ENCODE measurements at regions not wholly inside any gene's neighbourhood (a gene's known extent, or its start where the extent isn't known, plus 50 kb on each side); places are given as distances from the start of the nearest gene placed in this dataset.

DNA sequence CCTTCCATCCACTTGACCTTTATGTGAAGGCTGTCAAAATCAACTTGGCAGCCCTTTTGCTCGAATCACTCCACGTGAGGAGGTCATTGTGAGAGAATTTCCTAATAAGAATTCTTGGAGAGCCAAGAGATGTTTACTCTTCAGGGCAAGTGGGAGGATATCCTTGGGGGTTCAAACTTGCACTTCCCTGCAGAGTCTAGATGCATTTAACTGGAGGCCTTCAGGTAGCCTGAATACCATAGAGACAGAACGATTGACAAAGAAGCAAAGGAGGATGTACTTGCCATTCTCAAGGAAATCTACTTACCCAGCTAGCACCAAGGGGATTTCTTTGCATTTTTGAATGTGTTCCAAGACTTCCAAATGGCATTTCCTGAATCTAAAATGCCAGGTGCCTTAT lies 1702.6 kb upstream of the FLRT2 start:
- Histone ChIP-seq H3K27ac (no peak overlapping the region), H3K4me1 (no peaks in the 10 kb centered on the region), H3K4me3 (no peak overlapping the region), H3K9me3 (no peaks in the 10 kb centered on the region), H3K27me3 (no peaks in the 10 kb centered on the region), H3K36me3 (no peaks in the 10 kb centered on the region)
- in situ Hi-C loops (cut with MboI; ENCODE audit: low pct_ligation_motif_present in 1 of 4, low pct_unique_long_range_greater_than_20kb in 1 of 4, low sequenced_read_pairs in 3 of 4) (no loop called here), intact Hi-C loops (cut with DNase I; ENCODE audit: low total_unique reads) (no loop called here)
- 38 to 60% methylated on average over 1 to 3 of the region's 3 CpGs for WGBS, 2 donors (ENCODE audit: low coverage in 1 of 2)
- no peak for DNase-seq
- TF ChIP-seq POLR2AphosphoS5 (IDR thresholded peaks at IDR 0.05) (no peak), CTCF (IDR thresholded peaks at IDR 0.05) (no peak), POLR2A (IDR thresholded peaks at IDR 0.05) (no peak), EP300 (IDR thresholded peaks at IDR 0.05; ENCODE audit: low read depth) (no peak)

- H3K4me3 ChIP-seq, result no peak overlapping the region
- no peaks in the 10 kb centered on the region for H3K4me1 ChIP-seq
- no peak for TF ChIP-seq EP300 (IDR thresholded peaks at IDR 0.05; ENCODE audit: low read depth)
- in situ Hi-C loops (cut with MboI; ENCODE audit: low pct_ligation_motif_present in 1 of 4, low pct_unique_long_range_greater_than_20kb in 1 of 4, low sequenced_read_pairs in 3 of 4) (no loop called here), intact Hi-C loops (cut with DNase I; ENCODE audit: low total_unique reads) (no loop called here)
- H3K36me3 ChIP-seq, result no peaks in the 10 kb centered on the region
- H3K9me3 ChIP-seq, result no peaks in the 10 kb centered on the region
- DNase-seq, result no peak
- no peak overlapping the region for H3K27ac ChIP-seq
- H3K27me3 ChIP-seq, result no peaks in the 10 kb centered on the region
- 45 to 55% methylated on average over 2 of the region's 2 CpGs for WGBS, 2 donors (ENCODE audit: low coverage in 1 of 2)
These were observed 1701.5 kb upstream of the FLRT2 start for GRCh38 chr14:83828406-83828805.

- no peak for DNase-seq
- intact Hi-C loops (cut with DNase I; ENCODE audit: low total_unique reads) (no loop called here), in situ Hi-C loops (cut with MboI; ENCODE audit: low pct_ligation_motif_present in 1 of 4, low pct_unique_long_range_greater_than_20kb in 1 of 4, low sequenced_read_pairs in 3 of 4) (no loop called here)
- Histone ChIP-seq H3K27me3 (no peaks in the 10 kb centered on the region), H3K4me1 (no peaks in the 10 kb centered on the region), H3K9me3 (no peaks in the 10 kb centered on the region), H3K27ac (no peak overlapping the region), H3K36me3 (no peaks in the 10 kb centered on the region), H3K4me3 (no peak overlapping the region)
- WGBS, 2 donors (ENCODE audit: low coverage in 1 of 2), result 52 to 65% methylated on average over 2 of the region's 2 CpGs
- TF ChIP-seq POLR2A (IDR thresholded peaks at IDR 0.05) (no peak), POLR2AphosphoS5 (IDR thresholded peaks at IDR 0.05) (no peak), EP300 (IDR thresholded peaks at IDR 0.05; ENCODE audit: low read depth) (no peak), CTCF (IDR thresholded peaks at IDR 0.05) (no peak)
These were observed 1699.6 kb upstream of the FLRT2 start for GRCh38 chr14:83830316-83830715.

GRCh38 chr14:83838226-83838625 lies 1691.7 kb upstream of the FLRT2 start:
- Histone ChIP-seq H3K27ac (no peak overlapping the region), H3K4me3 (no peak overlapping the region), H3K27me3 (no peaks in the 10 kb centered on the region), H3K9me3 (peaks cover 0 to 3% of the 10 kb centered on the region in 2 donors), H3K36me3 (no peaks in the 10 kb centered on the region), H3K4me1 (no peaks in the 10 kb centered on the region)
- TF ChIP-seq EP300 (IDR thresholded peaks at IDR 0.05; ENCODE audit: low read depth), result no peak
- no peak for TF ChIP-seq POLR2AphosphoS5 (IDR thresholded peaks at IDR 0.05)
- TF ChIP-seq POLR2A (IDR thresholded peaks at IDR 0.05), result no peak
- no peak for TF ChIP-seq CTCF (IDR thresholded peaks at IDR 0.05)
- intact Hi-C loops (cut with DNase I; ENCODE audit: low total_unique reads) (no loop called here), in situ Hi-C loops (cut with MboI; ENCODE audit: low pct_ligation_motif_present in 1 of 4, low pct_unique_long_range_greater_than_20kb in 1 of 4, low sequenced_read_pairs in 3 of 4) (no loop called here)
- DNase-seq, result no peak
- WGBS, 2 donors (ENCODE audit: low coverage in 1 of 2), result 76% methylated on average over 3 of the region's 3 CpGs; no CpG with 5 or more reads in 1 of the 2 donors

- Histone ChIP-seq H3K9me3 (no peaks in the 10 kb centered on the region), H3K4me3 (no peak overlapping the region), H3K27ac (no peak overlapping the region), H3K36me3 (no peaks in the 10 kb centered on the region), H3K27me3 (no peaks in the 10 kb centered on the region), H3K4me1 (no peaks in the 10 kb centered on the region)
- DNase-seq, result no peak
- 85% methylated on average over 3 of the region's 3 CpGs for WGBS, 2 donors (ENCODE audit: low coverage in 1 of 2)
- in situ Hi-C loops (cut with MboI; ENCODE audit: low pct_ligation_motif_present in 1 of 4, low pct_unique_long_range_greater_than_20kb in 1 of 4, low sequenced_read_pairs in 3 of 4), result no loop called here
- TF ChIP-seq POLR2A (IDR thresholded peaks at IDR 0.05) (no peak), CTCF (IDR thresholded peaks at IDR 0.05) (no peak), EP300 (IDR thresholded peaks at IDR 0.05; ENCODE audit: low read depth) (no peak), POLR2AphosphoS5 (IDR thresholded peaks at IDR 0.05) (no peak)
- intact Hi-C loops (cut with DNase I; ENCODE audit: low total_unique reads), result no loop called here
These were observed 1687.4 kb upstream of the FLRT2 start for GRCh38 chr14:83842547-83842946.

Data from transverse colon (tissue), 4 donors.